ENCODE measurements at regions not wholly inside any gene's neighbourhood (a gene's known extent, or its start where the extent isn't known, plus 50 kb on each side); places are given as distances from the start of the nearest gene placed in this dataset.
"Not testable (repeated sequence)": the region's sequence is repeated elsewhere in the genome, so short reads cannot be mapped to it uniquely, and the experiment has no call there.

GRCh38 chr4:115456231-115456630, 342.8 kb upstream of the NDST4 start:
- DNase-seq = no peak
- BruUV-seq (replicated peaks) = no TSS peak
- CTCF ChIA-PET = interaction anchor here (0.5 kb wide), 1 partner anchor 16 kb away, joined by 3 read pairs; no protein-coding TSS in a partner anchor
- H3K4me1 Mint-ChIP-seq (ENCODE audit: low read depth, unreplicated experiment) = no peaks in the 10 kb centered on the region
- no peak overlapping the region for H3K4me3 Mint-ChIP-seq (ENCODE audit: low read depth, unreplicated experiment)
- peaks cover 2% of the 10 kb centered on the region for H3K9me3 Mint-ChIP-seq (ENCODE audit: low read depth, unreplicated experiment)
- no peaks in the 10 kb centered on the region for H3K36me3 Mint-ChIP-seq (ENCODE audit: insufficient read depth, unreplicated experiment)
- H3K27me3 Mint-ChIP-seq (ENCODE audit: unreplicated experiment) = no peaks in the 10 kb centered on the region
- intact Hi-C loops (cut with micrococcal nuclease; ENCODE audit: unreplicated experiment) = no loop called here
- no peak overlapping the region for H3K27ac Mint-ChIP-seq (ENCODE audit: unreplicated experiment)
- TF ChIP-seq CTCF (IDR thresholded peaks at IDR 0.05; ENCODE audit: unreplicated experiment) = no peak

GRCh38 chr4:115454228-115454627, 340.8 kb upstream of the NDST4 start:
- no peak for DNase-seq
- intact Hi-C loops (cut with micrococcal nuclease; ENCODE audit: unreplicated experiment) = no loop called here
- BruUV-seq (replicated peaks) = no TSS peak
- peaks cover 3% of the 10 kb centered on the region for H3K9me3 Mint-ChIP-seq (ENCODE audit: low read depth, unreplicated experiment)
- no peaks in the 10 kb centered on the region for H3K27me3 Mint-ChIP-seq (ENCODE audit: unreplicated experiment)
- H3K36me3 Mint-ChIP-seq (ENCODE audit: insufficient read depth, unreplicated experiment) = no peaks in the 10 kb centered on the region
- CTCF ChIA-PET = no interaction called here
- no peaks in the 10 kb centered on the region for H3K4me1 Mint-ChIP-seq (ENCODE audit: low read depth, unreplicated experiment)
- H3K4me3 Mint-ChIP-seq (ENCODE audit: low read depth, unreplicated experiment) = no peak overlapping the region
- H3K27ac Mint-ChIP-seq (ENCODE audit: unreplicated experiment) = no peak overlapping the region
- no peak for TF ChIP-seq CTCF (IDR thresholded peaks at IDR 0.05; ENCODE audit: unreplicated experiment)

GRCh38 chr4:115453416-115453815, 340.0 kb upstream of the NDST4 start:
- Mint-ChIP-seq H3K9me3 (ENCODE audit: low read depth, unreplicated experiment) (peaks cover 3% of the 10 kb centered on the region), H3K4me3 (ENCODE audit: low read depth, unreplicated experiment) (no peak overlapping the region), H3K27me3 (ENCODE audit: unreplicated experiment) (no peaks in the 10 kb centered on the region), H3K36me3 (ENCODE audit: insufficient read depth, unreplicated experiment) (no peaks in the 10 kb centered on the region), H3K4me1 (ENCODE audit: low read depth, unreplicated experiment) (no peaks in the 10 kb centered on the region), H3K27ac (ENCODE audit: unreplicated experiment) (no peak overlapping the region)
- no peak for DNase-seq
- BruUV-seq (replicated peaks) = no TSS peak
- no peak for TF ChIP-seq CTCF (IDR thresholded peaks at IDR 0.05; ENCODE audit: unreplicated experiment)
- intact Hi-C loops (cut with micrococcal nuclease; ENCODE audit: unreplicated experiment) = no loop called here
- CTCF ChIA-PET = no interaction called here

- H3K27me3 Mint-ChIP-seq (ENCODE audit: unreplicated experiment); intact Hi-C loops (cut with micrococcal nuclease; ENCODE audit: unreplicated experiment); H3K9me3 Mint-ChIP-seq (ENCODE audit: low read depth, unreplicated experiment); BruUV-seq (replicated peaks); CTCF ChIA-PET; H3K36me3 Mint-ChIP-seq (ENCODE audit: insufficient read depth, unreplicated experiment); DNase-seq; H3K4me1 Mint-ChIP-seq (ENCODE audit: low read depth, unreplicated experiment); H3K27ac Mint-ChIP-seq (ENCODE audit: unreplicated experiment); H3K4me3 Mint-ChIP-seq (ENCODE audit: low read depth, unreplicated experiment): not testable (repeated sequence)
These were observed 338.8 kb upstream of the NDST4 start for GRCh38 chr4:115452229-115452628.

- Mint-ChIP-seq H3K27ac (ENCODE audit: unreplicated experiment) (no peak overlapping the region), H3K27me3 (ENCODE audit: unreplicated experiment) (no peaks in the 10 kb centered on the region), H3K36me3 (ENCODE audit: insufficient read depth, unreplicated experiment) (no peaks in the 10 kb centered on the region), H3K4me3 (ENCODE audit: low read depth, unreplicated experiment) (no peak overlapping the region), H3K4me1 (ENCODE audit: low read depth, unreplicated experiment) (no peaks in the 10 kb centered on the region), H3K9me3 (ENCODE audit: low read depth, unreplicated experiment) (peaks cover 2% of the 10 kb centered on the region)
- CTCF ChIA-PET = no interaction called here
- no peak for DNase-seq
- BruUV-seq (replicated peaks) = no TSS peak
- no peak for TF ChIP-seq CTCF (IDR thresholded peaks at IDR 0.05; ENCODE audit: unreplicated experiment)
- intact Hi-C loops (cut with micrococcal nuclease; ENCODE audit: unreplicated experiment) = no loop called here
These were observed 324.3 kb upstream of the NDST4 start for GRCh38 chr4:115437739-115438138.
